Sigmoid colon (tissue), 6 donors: ENCODE measurements at regions not wholly inside any gene's neighbourhood (a gene's known extent, or its start where the extent isn't known, plus 50 kb on each side); places are given as distances from the start of the nearest gene placed in this dataset.

Experiments
- DNase-seq: peaks from one replicate; pipeline ENCODE4 v3.0.0-alpha.2; 2019
- H3K27ac ChIP-seq, 4 donors: fragments of 200-600 bp; sonication (generic); one replicate each; pipeline ENCODE4 v1.5.1; 2016 to 2019; ENCODE audit warnings: mild to moderate bottlenecking in 1 of 4
- H3K27me3 ChIP-seq, 3 donors: fragments of 200-600 bp; sonication (generic); one replicate each; pipeline ENCODE4 v1.5.1; 2019; ENCODE audit warnings: mild to moderate bottlenecking in 1 of 3
- H3K36me3 ChIP-seq, 4 donors: fragments of 200-600 bp; sonication (generic); one replicate each; pipeline ENCODE4 v1.5.1; 2016 to 2019
- H3K4me1 ChIP-seq, 4 donors: fragments of 200-600 bp; sonication (generic); one replicate each; pipeline ENCODE4 v1.5.1; 2017 to 2019
- H3K4me3 ChIP-seq, 4 donors: fragments of 200-600 bp; sonication (generic); one replicate each; pipeline ENCODE4 v1.5.1; 2017 to 2019; ENCODE audit warnings: mild to moderate bottlenecking in 2 of 4, moderate library complexity in 1 of 4
- H3K9me3 ChIP-seq, 4 donors: fragments of 200-600 bp in 3 of 4; sonication (generic) in 3 of 4; one replicate each; pipeline versions ENCODE4 v1.5.1 to v1.6.1; 2013 to 2019
- CTCF ChIP-seq, 4 experiments: fragments of 450-650 bp in 3 of 4; fragments of 200-600 bp in 1 of 4; IDR thresholded peaks; one replicate each; pipeline ENCODE4 v1.5.1; 2016 to 2019; ENCODE audit warnings: antibody characterized with exemption in 4 of 4, mild to moderate bottlenecking in 3 of 4, moderate library complexity in 2 of 4
- EP300 ChIP-seq, 4 donors: sonication (generic); formaldehyde crosslinking; IDR thresholded peaks; one replicate each; pipeline ENCODE4 v1.6.1; 2017; ENCODE audit warnings: antibody characterized with exemption in 4 of 4
- POLR2A ChIP-seq, 2 donors: fragments of 450-650 bp; IDR thresholded peaks; one replicate each; pipeline ENCODE4 v1.6.1; 2016; ENCODE audit warnings: antibody characterized with exemption in 2 of 2, mild to moderate bottlenecking in 2 of 2, moderate library complexity in 2 of 2
- POLR2AphosphoS5 ChIP-seq, 4 donors: sonication (generic); formaldehyde crosslinking; IDR thresholded peaks; one replicate each; pipeline ENCODE4 v1.6.1; 2017; ENCODE audit warnings: antibody characterized with exemption in 4 of 4
- WGBS, 2 donors: extraction: QIAGEN DNeasy Blood & Tissue Kit; methylation state at CpG; one replicate each; pipeline ENCODE4 v1.1.7; 2013; 5-methylcytosine and 5-hydroxymethylcytosine counted together
- intact Hi-C: fragments of 100-400 bp; cut with DNase I; formaldehyde crosslinking; loops from one replicate; pipeline ENCODE4 v1.15.1; 2023
- donor health status: healthy with polysubstance abuse.
- donor health status: healthy.

GRCh38 chr7:118771672-118772071 is 547.2 kb downstream of the ANKRD7 start:
- intact Hi-C loops, result no loop called here
- no peaks in the 10 kb centered on the region for H3K36me3 ChIP-seq

GRCh38 chr7:118777308-118777707 is 552.8 kb downstream of the ANKRD7 start:
- no peaks in the 10 kb centered on the region for H3K9me3 ChIP-seq
- no peak for DNase-seq
- TF ChIP-seq CTCF (IDR thresholded peaks at IDR 0.05), result no peak
- TF ChIP-seq POLR2AphosphoS5 (IDR thresholded peaks at IDR 0.05), result no peak
- no peak for TF ChIP-seq POLR2A (IDR thresholded peaks at IDR 0.05)
- TF ChIP-seq EP300 (IDR thresholded peaks at IDR 0.05), result no peak
- H3K27me3 ChIP-seq, result no peaks in the 10 kb centered on the region
- H3K27ac ChIP-seq, result no peak overlapping the region
- H3K4me3 ChIP-seq, result no peak overlapping the region
- WGBS, 2 donors, result 59 to 81% methylated on average over 1 of the region's 1 CpG
- no peaks in the 10 kb centered on the region for H3K36me3 ChIP-seq
- intact Hi-C loops, result no loop called here
- H3K4me1 ChIP-seq, result no peaks in the 10 kb centered on the region

More at GRCh38 chr7:118771672-118772071, 547.2 kb downstream of the ANKRD7 start:
- Histone ChIP-seq H3K27ac (no peak overlapping the region), H3K27me3 (no peaks in the 10 kb centered on the region), H3K4me1 (no peaks in the 10 kb centered on the region), H3K9me3 (no peaks in the 10 kb centered on the region), H3K4me3 (no peak overlapping the region)
- TF ChIP-seq EP300 (IDR thresholded peaks at IDR 0.05) (no peak), POLR2AphosphoS5 (IDR thresholded peaks at IDR 0.05) (no peak), POLR2A (IDR thresholded peaks at IDR 0.05) (no peak), CTCF (IDR thresholded peaks at IDR 0.05) (no peak)
- no peak for DNase-seq

GRCh38 chr7:118792682-118793081 is 568.2 kb downstream of the ANKRD7 start:
- H3K36me3 ChIP-seq, result no peaks in the 10 kb centered on the region
- no peak overlapping the region for H3K4me3 ChIP-seq
- no peaks in the 10 kb centered on the region for H3K9me3 ChIP-seq
- no peak overlapping the region for H3K27ac ChIP-seq
- no peaks in the 10 kb centered on the region for H3K4me1 ChIP-seq
- no peak for TF ChIP-seq POLR2AphosphoS5 (IDR thresholded peaks at IDR 0.05)
- TF ChIP-seq EP300 (IDR thresholded peaks at IDR 0.05), result no peak
- no peak for TF ChIP-seq CTCF (IDR thresholded peaks at IDR 0.05)
- no peak for TF ChIP-seq POLR2A (IDR thresholded peaks at IDR 0.05)
- no peak for DNase-seq
- no peaks in the 10 kb centered on the region for H3K27me3 ChIP-seq
- WGBS, 2 donors, result 92% methylated on average over 4 of the region's 4 CpGs
- intact Hi-C loops, result no loop called here

GRCh38 chr7:118793582-118793981 is 569.1 kb downstream of the ANKRD7 start:
- H3K4me3 ChIP-seq, result no peak overlapping the region
- H3K4me1 ChIP-seq, result no peaks in the 10 kb centered on the region
- no peak for DNase-seq
- TF ChIP-seq CTCF (IDR thresholded peaks at IDR 0.05) (no peak), POLR2A (IDR thresholded peaks at IDR 0.05) (no peak), EP300 (IDR thresholded peaks at IDR 0.05) (no peak), POLR2AphosphoS5 (IDR thresholded peaks at IDR 0.05) (no peak)
- no peaks in the 10 kb centered on the region for H3K9me3 ChIP-seq
- H3K27ac ChIP-seq, result no peak overlapping the region
- H3K27me3 ChIP-seq, result no peaks in the 10 kb centered on the region
- 12 to 38% methylated on average over 1 of the region's 1 CpG for WGBS, 2 donors
- H3K36me3 ChIP-seq, result no peaks in the 10 kb centered on the region
- intact Hi-C loops, result no loop called here

GRCh38 chr7:118794419-118794818 is 569.9 kb downstream of the ANKRD7 start:
- no peaks in the 10 kb centered on the region for H3K36me3 ChIP-seq
- H3K27me3 ChIP-seq, result no peaks in the 10 kb centered on the region
- no peak overlapping the region for H3K27ac ChIP-seq
- no peaks in the 10 kb centered on the region for H3K4me1 ChIP-seq
- WGBS, 2 donors, result 40 to 52% methylated on average over 1 of the region's 1 CpG
- DNase-seq, result no peak
- no peak overlapping the region for H3K4me3 ChIP-seq
- TF ChIP-seq POLR2A (IDR thresholded peaks at IDR 0.05) (no peak), EP300 (IDR thresholded peaks at IDR 0.05) (no peak), POLR2AphosphoS5 (IDR thresholded peaks at IDR 0.05) (no peak), CTCF (IDR thresholded peaks at IDR 0.05) (no peak)
- H3K9me3 ChIP-seq, result no peaks in the 10 kb centered on the region
- intact Hi-C loops, result no loop called here
